SK-N-SH (cell line): ENCODE measurements at regions not wholly inside any gene's neighbourhood (a gene's known extent, or its start where the extent isn't known, plus 50 kb on each side); places are given as distances from the start of the nearest gene placed in this dataset.

Source experiments
- CTCF ChIA-PET: fragments of 300-600, 350-600 bp; formaldehyde crosslinking; extraction: SDS; loops from one replicate; lab custom pipeline; 2021; lab: Yijun Ruan, JAX
- POLR2A ChIA-PET: fragments of 350-600 bp; sonication (Branson Sonifier 250); formaldehyde crosslinking; extraction: SDS; loops from one replicate; lab custom pipeline; 2020; ENCODE audit warnings: antibody characterized with exemption, inconsistent platforms; lab: Yijun Ruan, JAX
- DNase-seq: peaks from one replicate; pipeline ENCODE4 v3.0.0; 2012
- H2AFZ ChIP-seq: fragments of 200-600 bp; sonication (generic); 2 replicates; pipeline ENCODE4 v1.8.1; 2016; ENCODE audit warnings: antibody characterized with exemption, mild to moderate bottlenecking, low read depth
- H3F3A ChIP-seq: fragments of 200-600 bp; sonication (generic); replicated peaks from 2 replicates; pipeline ENCODE3; 2016; ENCODE audit warnings: antibody characterized with exemption, mild to moderate bottlenecking; ENCODE audit not compliant: insufficient read depth
- H3K27ac ChIP-seq, 2 experiments: fragments of 200-500 bp in 1 of 2; fragments of 200-600 bp in 1 of 2; sonication (Bioruptor generic) in 1 of 2; sonication (generic), shearing (Covaris generic) in 1 of 2; 2 replicates each; pipeline versions ENCODE4 v1.5.1 to v1.6.1; 2014 to 2016; ENCODE audit warnings: low read depth in 2 of 2, inconsistent platforms in 1 of 2, low read length in 1 of 2, mild to moderate bottlenecking in 1 of 2, mixed read lengths in 1 of 2
- H3K27me3 ChIP-seq: fragments of 200-600 bp; sonication (generic), shearing (Covaris generic); 2 replicates; pipeline ENCODE4 v1.6.1; 2016; ENCODE audit warnings: mixed run types; ENCODE audit not compliant: insufficient read depth
- H3K36me3 ChIP-seq, 2 experiments: fragments of 200-500 bp in 1 of 2; fragments of 200-600 bp in 1 of 2; sonication (Bioruptor generic) in 1 of 2; sonication (generic) in 1 of 2; replicated peaks in 1 of 2; 2 replicates each; pipeline versions ENCODE3 to v1.5.1; 2014 to 2016; ENCODE audit warnings: low read length in 1 of 2, mild to moderate bottlenecking in 1 of 2; ENCODE audit not compliant: insufficient read depth in 2 of 2, control insufficient read depth in 1 of 2
- H3K4me1 ChIP-seq, 2 experiments: fragments of 200-500 bp in 1 of 2; fragments of 200-600 bp in 1 of 2; sonication (Bioruptor generic) in 1 of 2; sonication (generic), shearing (Covaris generic) in 1 of 2; 2 replicates each; pipeline versions ENCODE4 v1.5.1 to v1.6.1; 2014 to 2016; ENCODE audit warnings: low read depth in 1 of 2, low read length in 1 of 2, mixed run types in 1 of 2; ENCODE audit not compliant: insufficient read depth in 2 of 2, control insufficient read depth in 1 of 2
- H3K4me2 ChIP-seq: fragments of 200-600 bp; sonication (generic), shearing (Covaris generic); 2 replicates; pipeline ENCODE4 v1.6.1; 2017; ENCODE audit warnings: mixed run types
- H3K4me3 ChIP-seq, 2 experiments: fragments of 200-500 bp in 1 of 2; fragments of 200-600 bp in 1 of 2; sonication (Bioruptor generic) in 1 of 2; sonication (generic), shearing (Covaris generic) in 1 of 2; 2 replicates each; pipeline versions ENCODE4 v1.5.1 to v1.8.1; 2014 to 2016; ENCODE audit warnings: low read depth in 2 of 2, inconsistent platforms in 1 of 2, low read length in 1 of 2, mild to moderate bottlenecking in 1 of 2, mixed read lengths in 1 of 2, moderate library complexity in 1 of 2
- H3K79me2 ChIP-seq: fragments of 200-600 bp; sonication (generic); 2 replicates; pipeline ENCODE4 v1.8.1; 2017; ENCODE audit warnings: mild to moderate bottlenecking; ENCODE audit not compliant: insufficient read depth
- H3K9ac ChIP-seq: fragments of 200-600 bp; sonication (generic); 2 replicates; pipeline ENCODE4 v1.6.1; 2017; ENCODE audit warnings: mixed run types
- H3K9me2 ChIP-seq: fragments of 200-600 bp; sonication (generic); 2 replicates; pipeline ENCODE4 v1.6.1; 2017; ENCODE audit warnings: mixed run types
- H3K9me3 ChIP-seq: fragments of 200-600 bp; sonication (generic); 2 replicates; pipeline ENCODE4 v1.6.1; 2017; ENCODE audit warnings: mixed run types, mild to moderate bottlenecking, moderate library complexity
- H4K20me1 ChIP-seq: fragments of 200-600 bp; sonication (generic); 2 replicates; pipeline ENCODE4 v1.6.1; 2017; ENCODE audit warnings: mild to moderate bottlenecking, mixed run types; ENCODE audit not compliant: insufficient read depth
- CHD2 ChIP-seq: fragments of 150-350 bp; IDR thresholded peaks from 2 replicates; pipeline ENCODE4 v1.6.1; 2018; ENCODE audit warnings: low read length; ENCODE audit not compliant: partially characterized antibody
- ELF1 ChIP-seq: IDR thresholded peaks from 2 replicates; pipeline ENCODE4 v1.4.0; 2012
- FOXJ3 ChIP-seq: sonication (generic); formaldehyde crosslinking; IDR thresholded peaks from 2 replicates; pipeline ENCODE4 v1.5.1; 2020; ENCODE audit warnings: mild to moderate bottlenecking, missing genetic modification reagents
- FOXM1 ChIP-seq: IDR thresholded peaks from 2 replicates; pipeline ENCODE4 v1.4.0; 2012; ENCODE audit warnings: low read depth, mild to moderate bottlenecking
- GABPA ChIP-seq: IDR thresholded peaks from 2 replicates; pipeline ENCODE4 v1.4.0; 2012; ENCODE audit warnings: low read depth, mild to moderate bottlenecking
- GATA2 ChIP-seq: sonication (generic); formaldehyde crosslinking; IDR thresholded peaks from 2 replicates; pipeline ENCODE4 v1.5.0; 2020; ENCODE audit warnings: mild to moderate bottlenecking, missing genetic modification reagents
- MXI1 ChIP-seq: IDR thresholded peaks from 2 replicates; pipeline ENCODE4 v1.6.1; 2012; ENCODE audit warnings: mild to moderate bottlenecking, low read depth, low read length, improper control_type of control experiment
- NFIC ChIP-seq: IDR thresholded peaks from 2 replicates; pipeline ENCODE4 v1.4.0; 2012; ENCODE audit warnings: borderline replicate concordance
- RCOR1 ChIP-seq: fragments of 150-350 bp; IDR thresholded peaks from 2 replicates; pipeline ENCODE4 v1.6.1; 2017; ENCODE audit warnings: antibody characterized with exemption, low read length
- RXRA ChIP-seq: IDR thresholded peaks from 2 replicates; pipeline ENCODE4 v1.4.0; 2012; ENCODE audit warnings: low read depth, mild to moderate bottlenecking, borderline replicate concordance
- TCF12 ChIP-seq: IDR thresholded peaks from 2 replicates; pipeline ENCODE4 v1.4.0; 2012
- YY1 ChIP-seq: IDR thresholded peaks from 2 replicates; pipeline ENCODE4 v1.4.0; 2012; ENCODE audit warnings: low read depth, mild to moderate bottlenecking
- WGBS: methylation state at CpG from one replicate; pipeline ENCODE4 v1.1.6; 2017; ENCODE audit warnings: low lambda C conversion rate; 5-methylcytosine and 5-hydroxymethylcytosine counted together
- TF ChIP-seq, protein P1 (sequence below): IDR thresholded peaks from 2 replicates; pipeline ENCODE4; 2012
- TF ChIP-seq, protein P2 (sequence below): IDR thresholded peaks from 2 replicates; pipeline ENCODE4 v1.4.0; 2012; ENCODE audit warnings: low read depth, borderline replicate concordance
- TF ChIP-seq, protein P3 (sequence below): IDR thresholded peaks from 2 replicates; pipeline ENCODE4 v1.6.1; 2012; ENCODE audit warnings: mild to moderate bottlenecking, low read depth, low read length, moderate library complexity
- TF ChIP-seq, protein P4 (sequence below): IDR thresholded peaks from 2 replicates; pipeline ENCODE4 v1.4.0; 2012; ENCODE audit warnings: low read depth, borderline replicate concordance
- TF ChIP-seq, protein P5 (sequence below): fragments of 150-350 bp; IDR thresholded peaks from 2 replicates; pipeline ENCODE4 v1.6.1; 2016; ENCODE audit warnings: mild to moderate bottlenecking, low read depth, low read length

DNA sequence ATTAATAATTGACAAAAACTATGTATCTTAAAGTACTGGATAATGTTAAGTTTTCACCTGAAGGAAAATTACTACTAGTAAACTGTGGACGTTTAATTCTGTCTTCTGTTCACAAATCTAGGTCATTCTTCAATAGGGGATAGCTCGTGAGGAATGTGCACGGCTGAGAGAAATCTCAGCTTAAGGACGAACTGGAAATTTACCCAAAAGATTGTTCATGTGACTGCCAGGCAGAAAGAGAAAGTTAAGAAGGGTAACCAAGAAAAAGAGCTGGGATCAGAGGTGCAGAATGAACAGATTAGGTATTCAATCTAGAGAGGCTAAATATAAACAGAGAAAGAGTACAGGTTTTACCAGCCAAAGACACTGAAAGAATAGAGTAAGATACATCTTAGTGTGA lies 245.3 kb downstream of the CASP12 start:
- no peak for TF ChIP-seq RXRA
- TF ChIP-seq, protein P1, sequence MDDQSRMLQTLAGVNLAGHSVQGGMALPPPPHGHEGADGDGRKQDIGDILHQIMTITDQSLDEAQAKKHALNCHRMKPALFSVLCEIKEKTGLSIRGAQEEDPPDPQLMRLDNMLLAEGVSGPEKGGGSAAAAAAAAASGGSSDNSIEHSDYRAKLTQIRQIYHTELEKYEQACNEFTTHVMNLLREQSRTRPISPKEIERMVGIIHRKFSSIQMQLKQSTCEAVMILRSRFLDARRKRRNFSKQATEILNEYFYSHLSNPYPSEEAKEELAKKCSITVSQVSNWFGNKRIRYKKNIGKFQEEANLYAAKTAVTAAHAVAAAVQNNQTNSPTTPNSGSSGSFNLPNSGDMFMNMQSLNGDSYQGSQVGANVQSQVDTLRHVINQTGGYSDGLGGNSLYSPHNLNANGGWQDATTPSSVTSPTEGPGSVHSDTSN: no peak
- TF ChIP-seq, protein P2, sequence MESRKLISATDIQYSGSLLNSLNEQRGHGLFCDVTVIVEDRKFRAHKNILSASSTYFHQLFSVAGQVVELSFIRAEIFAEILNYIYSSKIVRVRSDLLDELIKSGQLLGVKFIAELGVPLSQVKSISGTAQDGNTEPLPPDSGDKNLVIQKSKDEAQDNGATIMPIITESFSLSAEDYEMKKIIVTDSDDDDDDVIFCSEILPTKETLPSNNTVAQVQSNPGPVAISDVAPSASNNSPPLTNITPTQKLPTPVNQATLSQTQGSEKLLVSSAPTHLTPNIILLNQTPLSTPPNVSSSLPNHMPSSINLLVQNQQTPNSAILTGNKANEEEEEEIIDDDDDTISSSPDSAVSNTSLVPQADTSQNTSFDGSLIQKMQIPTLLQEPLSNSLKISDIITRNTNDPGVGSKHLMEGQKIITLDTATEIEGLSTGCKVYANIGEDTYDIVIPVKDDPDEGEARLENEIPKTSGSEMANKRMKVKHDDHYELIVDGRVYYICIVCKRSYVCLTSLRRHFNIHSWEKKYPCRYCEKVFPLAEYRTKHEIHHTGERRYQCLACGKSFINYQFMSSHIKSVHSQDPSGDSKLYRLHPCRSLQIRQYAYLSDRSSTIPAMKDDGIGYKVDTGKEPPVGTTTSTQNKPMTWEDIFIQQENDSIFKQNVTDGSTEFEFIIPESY: no peak
- TF ChIP-seq, protein P3, sequence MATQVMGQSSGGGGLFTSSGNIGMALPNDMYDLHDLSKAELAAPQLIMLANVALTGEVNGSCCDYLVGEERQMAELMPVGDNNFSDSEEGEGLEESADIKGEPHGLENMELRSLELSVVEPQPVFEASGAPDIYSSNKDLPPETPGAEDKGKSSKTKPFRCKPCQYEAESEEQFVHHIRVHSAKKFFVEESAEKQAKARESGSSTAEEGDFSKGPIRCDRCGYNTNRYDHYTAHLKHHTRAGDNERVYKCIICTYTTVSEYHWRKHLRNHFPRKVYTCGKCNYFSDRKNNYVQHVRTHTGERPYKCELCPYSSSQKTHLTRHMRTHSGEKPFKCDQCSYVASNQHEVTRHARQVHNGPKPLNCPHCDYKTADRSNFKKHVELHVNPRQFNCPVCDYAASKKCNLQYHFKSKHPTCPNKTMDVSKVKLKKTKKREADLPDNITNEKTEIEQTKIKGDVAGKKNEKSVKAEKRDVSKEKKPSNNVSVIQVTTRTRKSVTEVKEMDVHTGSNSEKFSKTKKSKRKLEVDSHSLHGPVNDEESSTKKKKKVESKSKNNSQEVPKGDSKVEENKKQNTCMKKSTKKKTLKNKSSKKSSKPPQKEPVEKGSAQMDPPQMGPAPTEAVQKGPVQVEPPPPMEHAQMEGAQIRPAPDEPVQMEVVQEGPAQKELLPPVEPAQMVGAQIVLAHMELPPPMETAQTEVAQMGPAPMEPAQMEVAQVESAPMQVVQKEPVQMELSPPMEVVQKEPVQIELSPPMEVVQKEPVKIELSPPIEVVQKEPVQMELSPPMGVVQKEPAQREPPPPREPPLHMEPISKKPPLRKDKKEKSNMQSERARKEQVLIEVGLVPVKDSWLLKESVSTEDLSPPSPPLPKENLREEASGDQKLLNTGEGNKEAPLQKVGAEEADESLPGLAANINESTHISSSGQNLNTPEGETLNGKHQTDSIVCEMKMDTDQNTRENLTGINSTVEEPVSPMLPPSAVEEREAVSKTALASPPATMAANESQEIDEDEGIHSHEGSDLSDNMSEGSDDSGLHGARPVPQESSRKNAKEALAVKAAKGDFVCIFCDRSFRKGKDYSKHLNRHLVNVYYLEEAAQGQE: no peak
- no peak for TF ChIP-seq ELF1
- no peak for TF ChIP-seq CHD2
- TF ChIP-seq MXI1: no peak
- no peak for TF ChIP-seq TCF12
- TF ChIP-seq, protein P4, sequence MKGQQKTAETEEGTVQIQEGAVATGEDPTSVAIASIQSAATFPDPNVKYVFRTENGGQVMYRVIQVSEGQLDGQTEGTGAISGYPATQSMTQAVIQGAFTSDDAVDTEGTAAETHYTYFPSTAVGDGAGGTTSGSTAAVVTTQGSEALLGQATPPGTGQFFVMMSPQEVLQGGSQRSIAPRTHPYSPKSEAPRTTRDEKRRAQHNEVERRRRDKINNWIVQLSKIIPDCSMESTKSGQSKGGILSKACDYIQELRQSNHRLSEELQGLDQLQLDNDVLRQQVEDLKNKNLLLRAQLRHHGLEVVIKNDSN: no peak
- no peak for TF ChIP-seq GATA2 (CRISPR knock-in tag)
- TF ChIP-seq GABPA: no peak
- TF ChIP-seq NFIC: no peak
- TF ChIP-seq, protein P5, sequence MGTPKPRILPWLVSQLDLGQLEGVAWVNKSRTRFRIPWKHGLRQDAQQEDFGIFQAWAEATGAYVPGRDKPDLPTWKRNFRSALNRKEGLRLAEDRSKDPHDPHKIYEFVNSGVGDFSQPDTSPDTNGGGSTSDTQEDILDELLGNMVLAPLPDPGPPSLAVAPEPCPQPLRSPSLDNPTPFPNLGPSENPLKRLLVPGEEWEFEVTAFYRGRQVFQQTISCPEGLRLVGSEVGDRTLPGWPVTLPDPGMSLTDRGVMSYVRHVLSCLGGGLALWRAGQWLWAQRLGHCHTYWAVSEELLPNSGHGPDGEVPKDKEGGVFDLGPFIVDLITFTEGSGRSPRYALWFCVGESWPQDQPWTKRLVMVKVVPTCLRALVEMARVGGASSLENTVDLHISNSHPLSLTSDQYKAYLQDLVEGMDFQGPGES: no peak
- no peak for TF ChIP-seq FOXJ3 (CRISPR knock-in tag)
- TF ChIP-seq FOXM1: no peak
- TF ChIP-seq YY1: no peak
- TF ChIP-seq RCOR1: no peak
- no peak for DNase-seq
- Histone ChIP-seq H2AFZ (no peak overlapping the region), H3K4me3 (no peak overlapping the region; a peak in 1 of 4 replicates), H3K79me2 (no peaks in the 10 kb centered on the region), H3K9ac (no peak overlapping the region), H3K27ac (no peak overlapping the region; a peak in 1 of 4 replicates), H3K27me3 (no peaks in the 10 kb centered on the region), H3K9me3 (no peaks in the 10 kb centered on the region), H3K4me1 (peaks cover 0 to 4% of the 10 kb centered on the region in 2 experiments; a peak in 2 of 4 replicates), H3K4me2 (no peak overlapping the region), H4K20me1 (no peaks in the 10 kb centered on the region), H3K36me3 (no peaks in the 10 kb centered on the region), H3K9me2 (no peaks in the 10 kb centered on the region), H3F3A (no peaks in the 10 kb centered on the region)
- ChIA-PET CTCF (no interaction called here), POLR2A (no interaction called here)
- 65% methylated on average over 4 of the region's 4 CpGs for WGBS
